ENCODE measurements at regions not wholly inside any gene's neighbourhood (a gene's known extent, or its start where the extent isn't known, plus 50 kb on each side); places are given as distances from the start of the nearest gene placed in this dataset.

DNA sequence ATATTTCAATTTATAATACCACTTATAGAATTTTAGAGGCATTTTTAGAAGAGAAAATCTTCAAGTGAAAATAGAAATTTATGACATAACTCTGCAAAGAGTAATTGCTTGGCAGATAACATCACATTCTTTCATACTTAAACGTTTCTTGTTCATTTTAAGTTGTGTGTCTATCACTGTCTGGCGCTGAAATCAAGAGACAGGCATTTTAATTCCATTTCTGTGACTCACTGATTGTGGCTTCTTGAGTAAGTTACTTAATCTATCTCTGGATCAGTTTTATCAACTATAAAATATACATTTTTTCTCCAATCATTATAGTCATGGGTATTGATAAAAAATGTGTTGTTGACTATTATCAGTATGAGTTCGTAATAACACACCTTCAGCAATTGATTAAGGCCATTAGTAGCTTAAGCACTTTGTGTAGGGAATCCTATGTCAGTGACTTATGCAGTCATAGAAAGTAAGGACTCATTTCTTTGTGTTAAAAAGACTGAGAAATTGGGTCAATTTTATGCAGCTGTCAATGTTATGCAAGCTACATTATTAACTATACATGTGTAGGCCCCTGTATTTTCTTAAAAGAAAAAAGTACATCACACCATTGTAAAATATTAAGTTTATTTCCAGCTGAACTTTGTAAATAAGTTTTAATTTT lies 497.3 kb downstream of the CCDC85A start:
- TF ChIP-seq EP300 (IDR thresholded peaks at IDR 0.05; ENCODE audit: low read depth in 2 of 2, low read length in 2 of 2) (no peak), EP300 (CRISPR knock-in tag; IDR thresholded peaks at IDR 0.05; ENCODE audit: borderline replicate concordance) (no peak), TARDBP (CRISPR knock-in tag; IDR thresholded peaks at IDR 0.05) (no peak), SPEN (CRISPR knock-in tag; IDR thresholded peaks at IDR 0.05; ENCODE audit: low read depth) (no peak), IKZF1 (IDR thresholded peaks at IDR 0.05) (no peak), ZSCAN9 (CRISPR knock-in tag; IDR thresholded peaks at IDR 0.05; ENCODE audit: borderline replicate concordance) (no peak), JUND (CRISPR knock-in tag; IDR thresholded peaks at IDR 0.05) (no peak)
- TF ChIP-seq, protein P1, sequence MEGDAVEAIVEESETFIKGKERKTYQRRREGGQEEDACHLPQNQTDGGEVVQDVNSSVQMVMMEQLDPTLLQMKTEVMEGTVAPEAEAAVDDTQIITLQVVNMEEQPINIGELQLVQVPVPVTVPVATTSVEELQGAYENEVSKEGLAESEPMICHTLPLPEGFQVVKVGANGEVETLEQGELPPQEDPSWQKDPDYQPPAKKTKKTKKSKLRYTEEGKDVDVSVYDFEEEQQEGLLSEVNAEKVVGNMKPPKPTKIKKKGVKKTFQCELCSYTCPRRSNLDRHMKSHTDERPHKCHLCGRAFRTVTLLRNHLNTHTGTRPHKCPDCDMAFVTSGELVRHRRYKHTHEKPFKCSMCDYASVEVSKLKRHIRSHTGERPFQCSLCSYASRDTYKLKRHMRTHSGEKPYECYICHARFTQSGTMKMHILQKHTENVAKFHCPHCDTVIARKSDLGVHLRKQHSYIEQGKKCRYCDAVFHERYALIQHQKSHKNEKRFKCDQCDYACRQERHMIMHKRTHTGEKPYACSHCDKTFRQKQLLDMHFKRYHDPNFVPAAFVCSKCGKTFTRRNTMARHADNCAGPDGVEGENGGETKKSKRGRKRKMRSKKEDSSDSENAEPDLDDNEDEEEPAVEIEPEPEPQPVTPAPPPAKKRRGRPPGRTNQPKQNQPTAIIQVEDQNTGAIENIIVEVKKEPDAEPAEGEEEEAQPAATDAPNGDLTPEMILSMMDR (CRISPR knock-in tag; IDR thresholded peaks at IDR 0.05) = no peak
